ENCODE measurements at regions not wholly inside any gene's neighbourhood (a gene's known extent, or its start where the extent isn't known, plus 50 kb on each side); places are given as distances from the start of the nearest gene placed in this dataset.
"Not testable (repeated sequence)": the region's sequence is repeated elsewhere in the genome, so short reads cannot be mapped to it uniquely, and the experiment has no call there.

DNA sequence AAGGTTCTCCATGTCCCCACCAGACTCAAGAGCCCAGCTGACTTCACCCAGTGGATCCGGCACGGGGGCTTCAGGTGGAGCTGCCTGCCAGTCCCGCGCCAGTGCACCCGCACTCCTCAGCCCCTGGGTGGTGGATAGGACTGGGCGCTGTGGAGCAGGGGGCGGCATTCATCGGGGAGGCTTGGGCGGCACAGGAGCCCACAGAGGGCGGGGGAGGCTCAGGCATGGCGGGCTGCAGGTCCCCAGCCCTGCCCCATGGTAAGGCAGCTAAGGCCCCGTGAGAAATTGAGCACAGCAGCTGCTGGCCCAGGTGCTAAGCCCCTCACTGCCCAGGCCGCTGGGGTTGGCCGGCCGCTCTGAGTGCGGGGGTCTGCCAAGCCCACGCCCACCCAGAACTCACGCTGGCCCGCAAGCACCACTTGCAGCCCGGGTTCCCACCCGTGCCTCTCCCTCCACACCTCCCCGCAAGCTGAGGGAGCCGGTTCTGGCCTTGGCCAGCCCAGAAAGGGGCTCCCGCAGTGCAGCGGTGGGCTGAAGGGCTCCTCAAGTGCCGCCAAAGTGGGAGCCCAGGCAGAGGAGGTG, 1737.7 kb downstream of the ARAP2 start:
- TF ChIP-seq, protein P1, sequence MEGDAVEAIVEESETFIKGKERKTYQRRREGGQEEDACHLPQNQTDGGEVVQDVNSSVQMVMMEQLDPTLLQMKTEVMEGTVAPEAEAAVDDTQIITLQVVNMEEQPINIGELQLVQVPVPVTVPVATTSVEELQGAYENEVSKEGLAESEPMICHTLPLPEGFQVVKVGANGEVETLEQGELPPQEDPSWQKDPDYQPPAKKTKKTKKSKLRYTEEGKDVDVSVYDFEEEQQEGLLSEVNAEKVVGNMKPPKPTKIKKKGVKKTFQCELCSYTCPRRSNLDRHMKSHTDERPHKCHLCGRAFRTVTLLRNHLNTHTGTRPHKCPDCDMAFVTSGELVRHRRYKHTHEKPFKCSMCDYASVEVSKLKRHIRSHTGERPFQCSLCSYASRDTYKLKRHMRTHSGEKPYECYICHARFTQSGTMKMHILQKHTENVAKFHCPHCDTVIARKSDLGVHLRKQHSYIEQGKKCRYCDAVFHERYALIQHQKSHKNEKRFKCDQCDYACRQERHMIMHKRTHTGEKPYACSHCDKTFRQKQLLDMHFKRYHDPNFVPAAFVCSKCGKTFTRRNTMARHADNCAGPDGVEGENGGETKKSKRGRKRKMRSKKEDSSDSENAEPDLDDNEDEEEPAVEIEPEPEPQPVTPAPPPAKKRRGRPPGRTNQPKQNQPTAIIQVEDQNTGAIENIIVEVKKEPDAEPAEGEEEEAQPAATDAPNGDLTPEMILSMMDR (IDR thresholded peaks at IDR 0.05) = not testable (repeated sequence)
- not testable (repeated sequence) for TF ChIP-seq POLR2AphosphoS5 (IDR thresholded peaks at IDR 0.05)
